ENCODE measurements at regions not wholly inside any gene's neighbourhood (a gene's known extent, or its start where the extent isn't known, plus 50 kb on each side); places are given as distances from the start of the nearest gene placed in this dataset.

DNA sequence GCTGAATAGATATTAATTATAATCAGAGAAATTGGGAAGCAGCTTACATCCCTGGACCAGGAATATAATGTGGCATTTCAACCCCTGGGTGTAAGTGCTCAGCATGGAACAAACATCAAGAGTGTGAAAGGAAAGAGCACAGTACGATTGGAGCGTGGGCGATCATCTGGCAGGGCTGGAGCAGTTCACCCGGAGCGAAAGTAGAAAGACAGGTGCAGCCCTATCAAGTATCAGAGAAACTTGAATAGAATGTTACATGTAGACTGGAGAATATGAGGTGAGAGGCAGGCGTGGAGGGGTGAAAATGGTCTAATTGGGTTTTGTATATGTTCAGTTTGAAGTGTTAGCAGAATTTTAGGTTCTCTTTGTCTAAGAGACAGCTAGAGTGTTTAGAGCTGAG is 303.0 kb downstream of the MDFIC start:
- Histone ChIP-seq H3F3A (ENCODE audit: insufficient read depth, low read length, poor library complexity, severe bottlenecking) (no peaks in the 10 kb centered on the region), H3K36me3 (ENCODE audit: insufficient read depth, low read length) (no peaks in the 10 kb centered on the region), H3K9ac (ENCODE audit: low read length) (no peak overlapping the region), H3K27ac (ENCODE audit: low read length) (no peak overlapping the region), H3K79me2 (replicated peaks; ENCODE audit: insufficient read depth, low read length) (no peaks in the 10 kb centered on the region), H3K9me2 (ENCODE audit: insufficient read depth, low read length) (no peaks in the 10 kb centered on the region), H4K20me1 (ENCODE audit: insufficient read depth) (no peaks in the 10 kb centered on the region), H3K27me3 (ENCODE audit: insufficient read depth, low read depth, low read length) (no peaks in the 10 kb centered on the region), H3K4me3 (ENCODE audit: low read length) (no peak overlapping the region), H3K9me3 (ENCODE audit: low read length) (no peaks in the 10 kb centered on the region), H2AFZ (ENCODE audit: low read depth, low read length) (no peak overlapping the region), H3K4me2 (ENCODE audit: low read length) (no peak overlapping the region)
- no peak for TF ChIP-seq MXI1 (conservative IDR thresholded peaks at IDR 0.05; ENCODE audit: poor library complexity, severe bottlenecking)
- no peak for TF ChIP-seq TAF1 (IDR thresholded peaks at IDR 0.05; ENCODE audit: low read depth)
- no peak for TF ChIP-seq POLR2AphosphoS5 (IDR thresholded peaks at IDR 0.05)
- TF ChIP-seq, protein P1, sequence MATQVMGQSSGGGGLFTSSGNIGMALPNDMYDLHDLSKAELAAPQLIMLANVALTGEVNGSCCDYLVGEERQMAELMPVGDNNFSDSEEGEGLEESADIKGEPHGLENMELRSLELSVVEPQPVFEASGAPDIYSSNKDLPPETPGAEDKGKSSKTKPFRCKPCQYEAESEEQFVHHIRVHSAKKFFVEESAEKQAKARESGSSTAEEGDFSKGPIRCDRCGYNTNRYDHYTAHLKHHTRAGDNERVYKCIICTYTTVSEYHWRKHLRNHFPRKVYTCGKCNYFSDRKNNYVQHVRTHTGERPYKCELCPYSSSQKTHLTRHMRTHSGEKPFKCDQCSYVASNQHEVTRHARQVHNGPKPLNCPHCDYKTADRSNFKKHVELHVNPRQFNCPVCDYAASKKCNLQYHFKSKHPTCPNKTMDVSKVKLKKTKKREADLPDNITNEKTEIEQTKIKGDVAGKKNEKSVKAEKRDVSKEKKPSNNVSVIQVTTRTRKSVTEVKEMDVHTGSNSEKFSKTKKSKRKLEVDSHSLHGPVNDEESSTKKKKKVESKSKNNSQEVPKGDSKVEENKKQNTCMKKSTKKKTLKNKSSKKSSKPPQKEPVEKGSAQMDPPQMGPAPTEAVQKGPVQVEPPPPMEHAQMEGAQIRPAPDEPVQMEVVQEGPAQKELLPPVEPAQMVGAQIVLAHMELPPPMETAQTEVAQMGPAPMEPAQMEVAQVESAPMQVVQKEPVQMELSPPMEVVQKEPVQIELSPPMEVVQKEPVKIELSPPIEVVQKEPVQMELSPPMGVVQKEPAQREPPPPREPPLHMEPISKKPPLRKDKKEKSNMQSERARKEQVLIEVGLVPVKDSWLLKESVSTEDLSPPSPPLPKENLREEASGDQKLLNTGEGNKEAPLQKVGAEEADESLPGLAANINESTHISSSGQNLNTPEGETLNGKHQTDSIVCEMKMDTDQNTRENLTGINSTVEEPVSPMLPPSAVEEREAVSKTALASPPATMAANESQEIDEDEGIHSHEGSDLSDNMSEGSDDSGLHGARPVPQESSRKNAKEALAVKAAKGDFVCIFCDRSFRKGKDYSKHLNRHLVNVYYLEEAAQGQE (IDR thresholded peaks at IDR 0.05; ENCODE audit: borderline replicate concordance) = no peak
- TF ChIP-seq, protein P2, sequence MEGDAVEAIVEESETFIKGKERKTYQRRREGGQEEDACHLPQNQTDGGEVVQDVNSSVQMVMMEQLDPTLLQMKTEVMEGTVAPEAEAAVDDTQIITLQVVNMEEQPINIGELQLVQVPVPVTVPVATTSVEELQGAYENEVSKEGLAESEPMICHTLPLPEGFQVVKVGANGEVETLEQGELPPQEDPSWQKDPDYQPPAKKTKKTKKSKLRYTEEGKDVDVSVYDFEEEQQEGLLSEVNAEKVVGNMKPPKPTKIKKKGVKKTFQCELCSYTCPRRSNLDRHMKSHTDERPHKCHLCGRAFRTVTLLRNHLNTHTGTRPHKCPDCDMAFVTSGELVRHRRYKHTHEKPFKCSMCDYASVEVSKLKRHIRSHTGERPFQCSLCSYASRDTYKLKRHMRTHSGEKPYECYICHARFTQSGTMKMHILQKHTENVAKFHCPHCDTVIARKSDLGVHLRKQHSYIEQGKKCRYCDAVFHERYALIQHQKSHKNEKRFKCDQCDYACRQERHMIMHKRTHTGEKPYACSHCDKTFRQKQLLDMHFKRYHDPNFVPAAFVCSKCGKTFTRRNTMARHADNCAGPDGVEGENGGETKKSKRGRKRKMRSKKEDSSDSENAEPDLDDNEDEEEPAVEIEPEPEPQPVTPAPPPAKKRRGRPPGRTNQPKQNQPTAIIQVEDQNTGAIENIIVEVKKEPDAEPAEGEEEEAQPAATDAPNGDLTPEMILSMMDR (IDR thresholded peaks at IDR 0.05; ENCODE audit: poor library complexity, severe bottlenecking) = no peak
- TF ChIP-seq EP300 (conservative IDR thresholded peaks at IDR 0.05; ENCODE audit: poor library complexity, severe bottlenecking) = no peak
- no peak for TF ChIP-seq SMC3 (conservative IDR thresholded peaks at IDR 0.05; ENCODE audit: poor library complexity)
- TF ChIP-seq RAD21 (conservative IDR thresholded peaks at IDR 0.05) = no peak

DNA sequence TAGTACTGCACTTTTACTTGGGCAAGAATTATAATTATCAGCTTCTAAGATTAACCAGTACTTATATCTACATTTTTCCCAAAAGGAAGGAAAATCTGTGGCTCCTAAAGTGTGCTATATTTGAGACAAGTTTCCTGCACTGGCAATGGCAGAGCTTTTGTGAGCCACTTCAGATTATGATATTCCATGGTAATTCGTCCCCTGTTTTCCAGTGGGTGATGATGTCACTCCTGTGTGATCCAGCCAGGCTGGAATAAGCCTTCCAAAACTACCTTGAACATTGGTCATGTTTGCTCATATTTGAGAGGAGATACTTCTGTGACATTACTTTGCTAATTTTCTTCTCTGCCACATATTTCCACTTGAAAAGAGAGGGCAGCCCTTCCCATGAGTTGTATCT is 302.1 kb downstream of the MDFIC start:
- no peaks in the 10 kb centered on the region for H3K36me3 ChIP-seq (ENCODE audit: insufficient read depth, low read length)
- H3K4me3 ChIP-seq (ENCODE audit: low read length) = no peak overlapping the region
- H2AFZ ChIP-seq (ENCODE audit: low read depth, low read length) = no peak overlapping the region
- no peaks in the 10 kb centered on the region for H3K79me2 ChIP-seq (replicated peaks; ENCODE audit: insufficient read depth, low read length)
- H3K27me3 ChIP-seq (ENCODE audit: insufficient read depth, low read depth, low read length) = no peaks in the 10 kb centered on the region
- TF ChIP-seq RAD21 (conservative IDR thresholded peaks at IDR 0.05) = no peak
- TF ChIP-seq, protein P1 (IDR thresholded peaks at IDR 0.05; ENCODE audit: borderline replicate concordance) = no peak
- TF ChIP-seq MXI1 (conservative IDR thresholded peaks at IDR 0.05; ENCODE audit: poor library complexity, severe bottlenecking) = no peak
- no peak for TF ChIP-seq EZH2 (IDR thresholded peaks at IDR 0.05; ENCODE audit: borderline replicate concordance, insufficient read depth, low read length, poor library complexity, severe bottlenecking)
- no peak for TF ChIP-seq POLR2AphosphoS5 (IDR thresholded peaks at IDR 0.05)
- no peak for TF ChIP-seq EP300 (conservative IDR thresholded peaks at IDR 0.05; ENCODE audit: poor library complexity, severe bottlenecking)
- TF ChIP-seq, protein P2 (IDR thresholded peaks at IDR 0.05; ENCODE audit: poor library complexity, severe bottlenecking) = no peak
- TF ChIP-seq SMC3 (conservative IDR thresholded peaks at IDR 0.05; ENCODE audit: poor library complexity) = no peak
- no peak for TF ChIP-seq TAF1 (IDR thresholded peaks at IDR 0.05; ENCODE audit: low read depth)
- no peaks in the 10 kb centered on the region for H3F3A ChIP-seq (ENCODE audit: insufficient read depth, low read length, poor library complexity, severe bottlenecking)
- no peak overlapping the region for H3K4me2 ChIP-seq (ENCODE audit: low read length)
- no peaks in the 10 kb centered on the region for H3K9me3 ChIP-seq (ENCODE audit: low read length)
- no peaks in the 10 kb centered on the region for H3K9me2 ChIP-seq (ENCODE audit: insufficient read depth, low read length)
- H4K20me1 ChIP-seq (ENCODE audit: insufficient read depth) = no peaks in the 10 kb centered on the region
- no peak overlapping the region for H3K9ac ChIP-seq (ENCODE audit: low read length)
- no peak overlapping the region for H3K27ac ChIP-seq (ENCODE audit: low read length)

All from neural cell (in vitro differentiated cells).